Fibroblast of skin of scalp (primary cell): ENCODE measurements at regions not wholly inside any gene's neighbourhood (a gene's known extent, or its start where the extent isn't known, plus 50 kb on each side); places are given as distances from the start of the nearest gene placed in this dataset.
"Not testable (repeated sequence)": the region's sequence is repeated elsewhere in the genome, so short reads cannot be mapped to it uniquely, and the experiment has no call there.

Experiments
- DNase-seq: peaks from one replicate; pipeline ENCODE4 v3.0.0-alpha.2; 2013

- DNase-seq, result no peak
Measured at GRCh38 chr5:163177971-163178370, 259.4 kb upstream of the CCNG1 start.

GRCh38 chr5:163185315-163185714, 252.1 kb upstream of the CCNG1 start:
- no peak for DNase-seq

GRCh38 chr5:163189023-163189553, 248.3 kb upstream of the CCNG1 start:
- DNase-seq, result no peak

DNA sequence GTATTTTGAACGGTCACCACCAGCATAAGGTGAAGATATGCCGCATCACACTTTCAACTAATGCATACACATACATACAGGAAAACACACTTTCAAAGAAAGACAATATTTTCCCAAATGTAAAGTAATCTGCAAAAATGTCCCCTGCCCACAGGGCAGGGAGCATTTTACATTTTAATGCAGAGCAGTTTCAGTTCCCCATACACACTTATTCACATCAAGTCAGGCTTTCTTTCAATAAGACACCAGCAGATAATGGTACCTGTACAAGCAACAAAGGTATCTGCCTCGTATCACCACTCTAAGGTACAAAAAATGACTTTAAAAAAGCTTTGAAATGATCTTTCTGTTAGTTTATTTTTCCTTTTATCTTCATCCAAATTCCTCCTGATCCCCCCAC, 247.1 kb upstream of the CCNG1 start:
- DNase-seq, result no peak

DNA sequence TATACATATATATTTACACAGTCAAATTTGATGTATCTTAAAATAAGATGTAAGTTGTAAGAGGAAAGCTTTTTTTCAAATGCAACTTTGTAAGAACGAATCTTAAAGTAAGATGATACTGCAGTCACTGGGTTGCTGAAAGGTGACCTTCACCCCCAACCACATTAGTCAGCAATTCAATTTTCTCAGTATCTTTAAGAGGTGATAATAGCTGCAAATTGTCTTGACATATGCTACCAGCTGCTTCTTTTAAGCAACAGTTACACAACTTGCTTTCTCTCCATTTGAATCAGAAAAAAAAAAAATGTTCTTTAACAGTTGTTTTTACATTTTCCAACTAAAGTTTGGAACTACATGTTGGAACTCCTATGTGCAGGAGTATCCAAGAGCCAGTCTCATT, 246.6 kb upstream of the CCNG1 start:
- no peak for DNase-seq

DNA sequence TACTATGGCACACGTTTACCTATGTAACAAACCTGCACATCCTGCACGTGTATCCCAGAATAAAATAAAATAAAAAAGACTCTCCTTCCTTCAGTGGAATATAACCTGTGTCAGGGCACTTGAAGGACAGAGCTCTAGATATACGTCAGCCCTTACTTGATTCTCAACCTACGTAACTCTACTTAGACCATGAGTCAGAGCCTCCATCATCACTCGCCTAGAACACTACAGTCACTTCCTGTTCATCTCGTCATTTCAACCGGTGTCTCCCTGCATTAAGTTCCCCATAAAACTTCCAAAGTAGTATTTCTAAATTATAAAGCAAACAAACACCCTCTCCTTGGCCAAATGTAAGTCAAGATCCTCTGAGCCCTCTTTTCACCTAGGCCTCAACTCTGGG, 243.5 kb upstream of the CCNG1 start:
- DNase-seq, result no peak

GRCh38 chr5:163205645-163206044, 231.8 kb upstream of the CCNG1 start:
- no peak for DNase-seq

- no peak for DNase-seq
Measured at GRCh38 chr5:163221581-163221980, 215.8 kb upstream of the CCNG1 start.

GRCh38 chr5:163222982-163223381, 214.4 kb upstream of the CCNG1 start:
- DNase-seq, result no peak

DNA sequence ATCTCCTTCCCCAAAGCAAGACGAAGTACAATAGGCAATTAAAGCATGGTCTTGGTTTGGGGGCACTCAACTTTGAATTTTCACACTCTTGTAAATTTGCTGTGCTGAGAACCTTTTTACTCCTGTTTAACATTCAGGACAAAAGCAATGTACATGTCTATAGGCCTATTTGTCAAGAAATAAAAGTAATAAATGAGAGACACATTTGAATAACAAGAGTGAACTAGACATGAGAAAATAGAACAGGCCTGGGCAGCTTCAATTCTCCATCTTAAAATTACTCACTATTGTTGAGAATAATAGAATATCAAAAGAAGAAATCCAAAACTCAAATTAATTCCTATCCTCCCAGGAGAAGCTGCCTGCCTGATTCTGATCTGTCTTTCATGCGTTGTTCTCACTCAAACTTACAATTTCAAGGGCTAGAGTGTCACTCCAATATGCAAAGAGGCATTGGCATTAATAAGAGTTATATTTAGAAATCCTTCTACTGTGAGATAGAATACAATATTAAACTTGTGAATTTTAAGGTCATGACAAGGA, 192.9 kb upstream of the CCNG1 start:
- DNase-seq, result no peak

DNA sequence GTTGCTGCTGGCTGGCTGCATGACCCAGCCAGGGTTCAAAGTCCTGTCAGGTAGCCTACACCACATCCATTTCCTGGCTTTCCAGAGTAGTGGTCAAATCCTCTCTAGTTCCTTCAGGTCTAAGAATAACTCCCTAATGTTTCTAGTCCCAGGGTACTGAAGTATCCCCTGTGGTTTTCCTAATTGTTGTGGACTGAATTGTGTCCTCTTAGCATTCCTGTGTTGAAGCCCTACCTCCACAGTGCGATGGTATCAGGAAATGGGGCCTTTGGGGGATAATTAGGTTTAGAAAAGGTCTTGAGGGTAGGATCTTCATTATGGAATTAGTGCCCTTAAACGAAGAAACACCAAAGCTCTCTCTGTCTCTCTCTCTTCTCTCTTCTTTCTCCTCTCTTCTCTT, 191.8 kb upstream of the CCNG1 start:
- DNase-seq, result no peak

GRCh38 chr5:163248333-163248732, 189.1 kb upstream of the CCNG1 start:
- no peak for DNase-seq

GRCh38 chr5:163248871-163249270, 188.5 kb upstream of the CCNG1 start:
- DNase-seq, result peak; percentile 44

- no peak for DNase-seq
Measured at GRCh38 chr5:163252950-163253349, 184.4 kb upstream of the CCNG1 start.

DNA sequence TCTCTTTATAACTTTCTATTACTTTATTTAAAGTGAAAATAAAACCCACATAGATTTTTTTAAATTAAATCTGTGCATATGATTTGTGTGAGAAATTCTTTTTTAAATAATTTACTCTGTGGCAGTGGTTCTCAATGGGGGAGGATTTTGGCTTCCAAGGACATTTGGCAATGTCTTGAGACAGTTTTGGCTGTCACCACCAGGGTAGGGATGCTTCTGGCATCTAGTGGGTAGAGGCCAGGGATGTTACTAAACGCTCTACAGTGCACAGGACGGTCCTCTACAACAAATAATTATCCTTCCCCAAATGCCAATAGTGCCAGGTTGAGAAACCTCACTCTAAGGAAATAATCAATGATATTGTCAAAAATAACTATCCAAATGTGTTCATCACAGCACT, 177.9 kb upstream of the CCNG1 start:
- no peak for DNase-seq

- DNase-seq, result no peak
Measured at GRCh38 chr5:163260471-163260870, 176.9 kb upstream of the CCNG1 start.

- DNase-seq, result no peak
Measured at GRCh38 chr5:163260961-163261360, 176.4 kb upstream of the CCNG1 start.

- DNase-seq, result no peak
Measured at GRCh38 chr5:163261647-163262269, 175.6 kb upstream of the CCNG1 start.

DNA sequence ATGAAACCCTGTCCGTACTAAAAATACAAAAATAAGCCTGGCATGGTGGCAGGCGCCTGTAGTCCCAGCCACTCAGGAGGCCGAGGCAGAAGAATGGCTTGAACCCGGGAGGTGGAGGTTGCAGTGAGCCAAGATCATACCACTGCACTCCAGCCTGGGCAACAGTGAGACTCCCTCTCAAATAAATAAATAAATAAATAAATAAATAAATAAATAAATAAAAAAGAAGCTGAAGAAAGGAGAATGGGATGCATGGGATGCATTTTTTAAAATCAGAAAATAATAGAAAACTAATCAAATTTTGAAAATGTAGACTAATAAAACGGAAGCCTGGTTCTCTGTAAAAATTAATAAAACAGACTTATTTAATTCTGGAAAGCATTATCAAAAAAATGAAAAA, 171.1 kb upstream of the CCNG1 start:
- DNase-seq, result not testable (repeated sequence)

GRCh38 chr5:163269624-163270023, 167.8 kb upstream of the CCNG1 start:
- DNase-seq, result no peak

- no peak for DNase-seq
Measured at GRCh38 chr5:163276466-163276865, 160.9 kb upstream of the CCNG1 start.

GRCh38 chr5:163280897-163281296, 156.5 kb upstream of the CCNG1 start:
- DNase-seq, result not testable (repeated sequence)

- DNase-seq, result no peak
Measured at GRCh38 chr5:163281512-163281911, 155.9 kb upstream of the CCNG1 start.

- no peak for DNase-seq
Measured at GRCh38 chr5:163293836-163294235, 143.6 kb upstream of the CCNG1 start.

GRCh38 chr5:163303718-163304117, 133.7 kb upstream of the CCNG1 start:
- no peak for DNase-seq
